NB4 (cell line): ENCODE measurements at regions not wholly inside any gene's neighbourhood (a gene's known extent, or its start where the extent isn't known, plus 50 kb on each side); places are given as distances from the start of the nearest gene placed in this dataset.
"Not testable (repeated sequence)": the region's sequence is repeated elsewhere in the genome, so short reads cannot be mapped to it uniquely, and the experiment has no call there.

Source experiments
- CTCF ChIP-seq: IDR thresholded peaks from one replicate; pipeline ENCODE4 v1.5.1; 2012; ENCODE audit warnings: low read depth, low read length
- TF ChIP-seq, protein P1 (sequence below): IDR thresholded peaks from 2 replicates; pipeline ENCODE4 v1.6.1; 2011; ENCODE audit warnings: low read depth, low read length

DNA sequence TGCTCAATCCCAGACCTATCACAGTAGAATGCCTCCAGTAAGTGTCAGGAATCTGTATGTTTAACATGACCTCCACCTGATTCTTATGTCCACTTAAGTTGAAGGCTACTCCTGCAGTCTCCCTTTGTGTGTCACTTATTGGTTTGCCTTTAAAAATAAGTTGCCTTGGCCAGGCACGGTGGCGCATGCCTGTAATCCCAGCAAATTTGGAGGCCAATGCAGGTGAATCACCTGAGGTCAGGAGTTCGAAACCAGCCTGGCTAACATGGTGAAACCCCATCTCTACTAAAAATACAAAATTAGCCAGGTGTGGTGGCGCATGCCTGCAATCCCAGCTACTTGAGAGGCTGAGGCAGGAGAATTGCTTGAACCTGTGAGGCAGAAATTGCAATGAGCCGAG lies 60.7 kb upstream of the RELL1 start:
- TF ChIP-seq CTCF, result not testable (repeated sequence)
- TF ChIP-seq, protein P1, sequence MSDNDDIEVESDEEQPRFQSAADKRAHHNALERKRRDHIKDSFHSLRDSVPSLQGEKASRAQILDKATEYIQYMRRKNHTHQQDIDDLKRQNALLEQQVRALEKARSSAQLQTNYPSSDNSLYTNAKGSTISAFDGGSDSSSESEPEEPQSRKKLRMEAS, result not testable (repeated sequence)
